ENCODE measurements at regions not wholly inside any gene's neighbourhood (a gene's known extent, or its start where the extent isn't known, plus 50 kb on each side); places are given as distances from the start of the nearest gene placed in this dataset.

GRCh38 chr7:114342431-114343179 lies 72.0 kb upstream of the FOXP2 start:
- TF ChIP-seq GATA3 (IDR thresholded peaks at IDR 0.05; ENCODE audit: low read depth, low read length) = no peak
- no peak for TF ChIP-seq GATA2 (IDR thresholded peaks at IDR 0.05; ENCODE audit: low read depth, low read length)

Measured in SH-SY5Y (cell line).